Upper lobe of right lung (tissue), 1 donor: ENCODE measurements at regions not wholly inside any gene's neighbourhood (a gene's known extent, or its start where the extent isn't known, plus 50 kb on each side); places are given as distances from the start of the nearest gene placed in this dataset.

Experiments used
- ATAC-seq: fragments of 200-7000 bp; cut with Tn5 transposase; one replicate; pipeline ENCODE4 v1.9.1; 2020; ENCODE audit warnings: mild to moderate bottlenecking, moderate library complexity
- DNase-seq: peaks from one replicate; pipeline ENCODE4 v3.0.0-alpha.2; 2020
- H3K27ac ChIP-seq: fragments of 200-600 bp; one replicate; pipeline ENCODE4 v1.8.0; 2022
- H3K27me3 ChIP-seq: fragments of 200-600 bp; one replicate; pipeline ENCODE4 v1.8.0; 2022; ENCODE audit warnings: mild to moderate bottlenecking
- H3K36me3 ChIP-seq: fragments of 200-600 bp; one replicate; pipeline ENCODE4 v1.8.0; 2022
- H3K4me1 ChIP-seq: fragments of 200-600 bp; one replicate; pipeline ENCODE4 v1.8.0; 2022
- H3K4me3 ChIP-seq: fragments of 200-600 bp; one replicate; pipeline ENCODE4 v1.8.0; 2022; ENCODE audit warnings: mild to moderate bottlenecking
- H3K9me3 ChIP-seq: fragments of 200-600 bp; one replicate; pipeline ENCODE4 v1.8.0; 2022
- intact Hi-C: fragments of 100-400 bp; cut with DNase I; formaldehyde crosslinking; loops from one replicate; pipeline ENCODE4 v1.11.0; 2022
- TF ChIP-seq, protein P1 (sequence below): fragments of 200-600 bp; IDR thresholded peaks from one replicate; pipeline ENCODE4 v1.8.0; 2022; ENCODE audit warnings: antibody characterized with exemption
- donor health status: DM: no; HTN: yes; CAD: no; lungs with severe emphysema.

DNA sequence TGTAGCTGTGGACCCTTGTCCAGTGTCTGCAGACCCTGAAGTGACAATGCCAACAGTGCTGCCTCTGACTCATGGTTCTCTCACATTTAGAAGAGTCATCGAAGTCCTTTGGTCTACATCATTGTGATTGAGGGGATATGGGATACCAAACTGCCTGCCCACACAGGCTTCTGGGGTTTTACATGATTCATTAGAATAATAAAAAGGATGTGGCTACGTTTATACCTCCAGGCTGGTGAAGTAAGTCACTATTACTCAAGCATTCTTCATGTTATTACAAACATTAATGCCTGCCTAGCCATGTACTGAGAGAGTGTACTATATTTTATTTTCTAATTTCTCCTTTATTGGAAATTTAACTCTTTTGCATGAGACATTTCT is 365.7 kb downstream of the SPATA31D1 start:
- H3K36me3 ChIP-seq: no peaks in the 10 kb centered on the region
- intact Hi-C loops: no loop called here
- ATAC-seq: no peak

DNA sequence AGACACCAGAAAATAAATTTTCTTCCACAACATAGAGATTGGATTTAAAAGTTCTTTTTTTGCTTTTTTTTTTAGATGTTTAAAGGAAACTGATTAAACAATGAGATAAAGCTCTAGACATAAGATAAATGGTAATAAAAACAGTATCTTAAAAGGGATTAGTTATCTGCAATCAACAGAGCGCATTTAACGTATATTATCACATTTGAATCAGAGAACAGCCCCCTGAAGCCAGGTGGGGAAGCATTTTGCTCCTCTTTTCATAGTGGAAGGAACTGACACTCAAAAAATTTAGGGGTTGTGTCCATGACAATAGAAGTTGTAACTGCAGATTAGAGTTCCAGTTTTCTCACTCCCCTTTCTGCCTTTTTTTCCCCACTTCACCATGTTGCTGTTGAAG is 367.6 kb downstream of the SPATA31D1 start:
- intact Hi-C loops: no loop called here
- TF ChIP-seq, protein P1, sequence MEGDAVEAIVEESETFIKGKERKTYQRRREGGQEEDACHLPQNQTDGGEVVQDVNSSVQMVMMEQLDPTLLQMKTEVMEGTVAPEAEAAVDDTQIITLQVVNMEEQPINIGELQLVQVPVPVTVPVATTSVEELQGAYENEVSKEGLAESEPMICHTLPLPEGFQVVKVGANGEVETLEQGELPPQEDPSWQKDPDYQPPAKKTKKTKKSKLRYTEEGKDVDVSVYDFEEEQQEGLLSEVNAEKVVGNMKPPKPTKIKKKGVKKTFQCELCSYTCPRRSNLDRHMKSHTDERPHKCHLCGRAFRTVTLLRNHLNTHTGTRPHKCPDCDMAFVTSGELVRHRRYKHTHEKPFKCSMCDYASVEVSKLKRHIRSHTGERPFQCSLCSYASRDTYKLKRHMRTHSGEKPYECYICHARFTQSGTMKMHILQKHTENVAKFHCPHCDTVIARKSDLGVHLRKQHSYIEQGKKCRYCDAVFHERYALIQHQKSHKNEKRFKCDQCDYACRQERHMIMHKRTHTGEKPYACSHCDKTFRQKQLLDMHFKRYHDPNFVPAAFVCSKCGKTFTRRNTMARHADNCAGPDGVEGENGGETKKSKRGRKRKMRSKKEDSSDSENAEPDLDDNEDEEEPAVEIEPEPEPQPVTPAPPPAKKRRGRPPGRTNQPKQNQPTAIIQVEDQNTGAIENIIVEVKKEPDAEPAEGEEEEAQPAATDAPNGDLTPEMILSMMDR: no peak
- Histone ChIP-seq H3K4me3 (no peak overlapping the region), H3K4me1 (no peaks in the 10 kb centered on the region), H3K9me3 (no peaks in the 10 kb centered on the region), H3K27me3 (no peaks in the 10 kb centered on the region), H3K36me3 (no peaks in the 10 kb centered on the region), H3K27ac (no peak overlapping the region)
- DNase-seq (no peak), ATAC-seq (no peak)

More for the DNA sequence above, 365.7 kb downstream of the SPATA31D1 start:
- no peak for DNase-seq
- Histone ChIP-seq H3K27ac (no peak overlapping the region), H3K4me3 (no peak overlapping the region), H3K4me1 (no peaks in the 10 kb centered on the region), H3K27me3 (no peaks in the 10 kb centered on the region), H3K9me3 (no peaks in the 10 kb centered on the region)
- TF ChIP-seq, protein P1: no peak

DNA sequence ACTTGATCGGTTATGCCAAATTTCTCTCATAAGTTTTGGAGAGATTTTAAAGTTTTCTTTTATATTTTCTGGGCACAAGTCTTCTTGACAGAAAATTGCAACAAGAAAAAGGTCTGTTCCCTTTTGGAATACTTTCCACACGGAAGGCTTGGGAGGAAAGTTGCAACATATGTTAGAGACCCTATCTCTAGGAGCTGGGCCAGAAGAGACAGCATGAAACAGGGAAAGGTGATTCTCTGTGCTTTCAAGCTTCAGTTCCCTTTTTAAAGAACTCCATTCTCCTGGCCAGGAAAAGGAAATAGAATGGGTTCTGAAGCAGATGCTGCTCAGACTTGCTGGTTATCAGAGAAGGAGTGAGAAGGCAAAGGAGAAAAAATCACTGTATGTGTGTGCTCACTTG is 368.3 kb downstream of the SPATA31D1 start:
- Histone ChIP-seq H3K4me1 (no peaks in the 10 kb centered on the region), H3K9me3 (no peaks in the 10 kb centered on the region), H3K27ac (no peak overlapping the region), H3K36me3 (no peaks in the 10 kb centered on the region), H3K4me3 (no peak overlapping the region), H3K27me3 (no peaks in the 10 kb centered on the region)
- DNase-seq (no peak), ATAC-seq (no peak)
- TF ChIP-seq, protein P1: no peak
- intact Hi-C loops: no loop called here

DNA sequence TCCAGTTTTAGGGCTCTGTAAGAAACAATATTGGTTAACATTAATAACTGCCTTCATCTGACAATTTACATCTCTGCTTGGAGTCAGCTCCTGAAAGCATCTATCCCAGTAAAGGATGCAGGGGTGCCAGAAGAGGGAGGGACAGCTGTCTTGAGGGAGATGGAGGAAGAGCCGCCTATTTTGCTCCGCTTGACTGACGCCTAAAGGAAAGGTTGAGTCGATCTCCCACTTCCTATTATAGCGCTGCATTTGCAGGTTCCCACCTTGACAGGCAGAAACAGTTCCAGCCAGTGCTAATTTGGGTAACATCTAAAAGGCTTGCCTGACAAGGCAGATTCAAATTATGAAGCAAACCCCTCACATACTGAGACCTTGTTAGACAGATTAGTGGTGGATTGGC is 374.6 kb downstream of the SPATA31D1 start:
- DNase-seq: no peak
- Histone ChIP-seq H3K9me3 (no peaks in the 10 kb centered on the region), H3K27me3 (no peaks in the 10 kb centered on the region), H3K27ac (no peak overlapping the region), H3K36me3 (no peaks in the 10 kb centered on the region), H3K4me1 (no peaks in the 10 kb centered on the region), H3K4me3 (no peak overlapping the region)
- TF ChIP-seq, protein P1: no peak
- intact Hi-C loops: no loop called here
- ATAC-seq: no peak

DNA sequence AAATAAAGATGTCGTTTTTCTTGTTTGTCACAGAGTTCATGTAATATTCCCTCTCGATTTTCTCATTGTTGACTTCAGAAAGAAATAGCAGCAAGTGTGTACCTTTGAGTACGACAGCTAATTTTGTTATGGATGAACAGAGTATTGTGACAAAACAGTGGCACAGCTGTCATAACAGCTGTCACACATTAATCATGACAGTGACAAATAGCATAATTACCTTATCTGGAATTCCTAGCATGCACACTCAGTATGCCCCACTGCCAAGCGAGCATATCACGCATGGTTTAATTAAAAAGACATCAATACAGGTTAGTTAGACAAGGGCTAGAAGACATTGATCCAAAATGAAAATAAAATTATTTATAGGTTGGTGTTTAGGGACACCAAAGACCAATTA is 375.1 kb downstream of the SPATA31D1 start:
- Histone ChIP-seq H3K4me1 (no peaks in the 10 kb centered on the region), H3K36me3 (no peaks in the 10 kb centered on the region), H3K4me3 (no peak overlapping the region), H3K27me3 (no peaks in the 10 kb centered on the region), H3K27ac (no peak overlapping the region), H3K9me3 (no peaks in the 10 kb centered on the region)
- TF ChIP-seq, protein P1: no peak
- DNase-seq (no peak), ATAC-seq (no peak)
- intact Hi-C loops: no loop called here

DNA sequence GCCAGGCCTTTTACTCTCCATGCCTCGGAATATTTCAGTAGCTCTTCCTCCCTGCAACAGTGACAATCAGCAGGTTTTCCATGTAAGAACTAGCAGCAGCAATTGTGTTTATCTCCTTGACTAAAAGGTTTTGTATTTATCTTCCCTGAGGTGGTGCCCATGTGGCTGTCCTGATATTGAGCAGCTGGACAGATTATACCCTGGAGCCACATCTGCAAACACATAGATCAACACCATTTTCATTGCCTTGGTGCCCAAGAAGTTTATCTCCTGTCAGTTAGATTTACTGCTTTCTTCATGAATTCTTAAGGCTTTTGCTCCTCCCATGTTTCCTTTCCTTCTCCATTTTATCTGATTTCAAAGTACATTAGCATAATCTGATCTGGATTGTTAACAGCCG is 378.4 kb downstream of the SPATA31D1 start:
- DNase-seq (no peak), ATAC-seq (no peak)
- no peaks in the 10 kb centered on the region for H3K36me3 ChIP-seq
- TF ChIP-seq, protein P1: no peak
- H3K4me1 ChIP-seq: no peaks in the 10 kb centered on the region
- no peak overlapping the region for H3K4me3 ChIP-seq
- no peaks in the 10 kb centered on the region for H3K9me3 ChIP-seq
- no peaks in the 10 kb centered on the region for H3K27me3 ChIP-seq
- H3K27ac ChIP-seq: no peak overlapping the region
- intact Hi-C loops: no loop called here
